ENCODE measurements at regions not wholly inside any gene's neighbourhood (a gene's known extent, or its start where the extent isn't known, plus 50 kb on each side); places are given as distances from the start of the nearest gene placed in this dataset.

- no peak for TF ChIP-seq POLR2A (IDR thresholded peaks at IDR 0.05)
- no peak for TF ChIP-seq CTCF (IDR thresholded peaks at IDR 0.05)
- 90 to 95% methylated on average over 1 of the region's 1 CpG for WGBS, 2 donors
- no peak for DNase-seq (ENCODE audit: low spot score in 2 of 2)
Measured at GRCh38 chr22:22082229-22082835, 99.7 kb upstream of the TOP3B start.

GRCh38 chr22:22080270-22080669 is 97.7 kb upstream of the TOP3B start:
- 53 to 57% methylated on average over 2 of the region's 2 CpGs for WGBS, 2 donors
- TF ChIP-seq POLR2A (IDR thresholded peaks at IDR 0.05): no peak
- no peak for TF ChIP-seq CTCF (IDR thresholded peaks at IDR 0.05)
- no peak for DNase-seq (ENCODE audit: low spot score in 2 of 2)
- intact Hi-C loops (cut with DNase I; ENCODE audit: low total_unique reads): no loop called here
- no peak overlapping the region for H3K4me3 ChIP-seq (ENCODE audit: low read depth, poor library complexity, severe bottlenecking)

More at GRCh38 chr22:22082229-22082835, 99.7 kb upstream of the TOP3B start:
- H3K4me3 ChIP-seq (ENCODE audit: low read depth, poor library complexity, severe bottlenecking): no peak overlapping the region
- intact Hi-C loops (cut with DNase I; ENCODE audit: low total_unique reads): no loop called here

DNA sequence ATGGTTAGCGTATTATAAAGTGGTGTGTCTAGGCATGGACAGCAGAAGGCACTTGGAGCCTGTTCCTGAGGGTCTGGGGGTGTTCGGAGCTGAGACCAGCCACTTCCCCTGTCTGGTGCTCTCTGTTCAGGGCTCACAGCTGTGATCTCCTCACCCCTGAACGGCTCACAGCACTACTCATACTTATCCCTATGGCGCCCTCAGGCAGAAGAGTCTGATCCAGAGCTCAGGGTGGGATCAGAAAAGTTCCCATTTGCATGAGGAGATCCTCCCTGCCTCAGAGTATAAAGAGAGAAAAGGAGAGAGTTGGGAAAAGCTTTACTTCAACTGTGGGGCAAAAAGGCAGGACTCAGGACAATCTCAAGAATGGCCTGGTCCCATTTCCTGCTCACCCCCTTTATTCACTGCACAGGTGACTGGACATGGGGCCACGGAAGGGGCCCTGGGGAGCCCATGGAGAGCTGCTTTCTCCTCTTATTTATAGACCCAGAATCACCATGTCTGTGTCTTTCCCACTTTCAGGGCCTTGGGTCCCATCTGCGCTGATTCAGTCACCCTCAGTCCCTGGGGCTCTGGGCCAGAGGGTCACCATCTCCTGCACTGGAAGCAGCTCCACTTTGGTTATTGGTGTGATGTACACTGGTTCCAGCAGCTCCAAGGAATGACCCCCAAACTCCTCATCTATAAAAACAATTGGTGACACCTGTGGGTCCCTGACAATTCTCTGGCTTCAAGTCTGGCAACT is 97.0 kb upstream of the TOP3B start:
- 79 to 80% methylated on average over 6 of the region's 6 CpGs for WGBS, 2 donors
- no peak overlapping the region for H3K4me3 ChIP-seq (ENCODE audit: low read depth, poor library complexity, severe bottlenecking)
- intact Hi-C loops (cut with DNase I; ENCODE audit: low total_unique reads): no loop called here
- TF ChIP-seq POLR2A (IDR thresholded peaks at IDR 0.05) (no peak), CTCF (IDR thresholded peaks at IDR 0.05) (no peak)
- no peak for DNase-seq (ENCODE audit: low spot score in 2 of 2)

GRCh38 chr22:22078329-22078728 is 95.7 kb upstream of the TOP3B start:
- no peak overlapping the region for H3K4me3 ChIP-seq (ENCODE audit: low read depth, poor library complexity, severe bottlenecking)
- DNase-seq (ENCODE audit: low spot score in 2 of 2): no peak
- 91 to 95% methylated on average over 1 of the region's 1 CpG for WGBS, 2 donors
- intact Hi-C loops (cut with DNase I; ENCODE audit: low total_unique reads): no loop called here
- no peak for TF ChIP-seq CTCF (IDR thresholded peaks at IDR 0.05)
- no peak for TF ChIP-seq POLR2A (IDR thresholded peaks at IDR 0.05)

DNA sequence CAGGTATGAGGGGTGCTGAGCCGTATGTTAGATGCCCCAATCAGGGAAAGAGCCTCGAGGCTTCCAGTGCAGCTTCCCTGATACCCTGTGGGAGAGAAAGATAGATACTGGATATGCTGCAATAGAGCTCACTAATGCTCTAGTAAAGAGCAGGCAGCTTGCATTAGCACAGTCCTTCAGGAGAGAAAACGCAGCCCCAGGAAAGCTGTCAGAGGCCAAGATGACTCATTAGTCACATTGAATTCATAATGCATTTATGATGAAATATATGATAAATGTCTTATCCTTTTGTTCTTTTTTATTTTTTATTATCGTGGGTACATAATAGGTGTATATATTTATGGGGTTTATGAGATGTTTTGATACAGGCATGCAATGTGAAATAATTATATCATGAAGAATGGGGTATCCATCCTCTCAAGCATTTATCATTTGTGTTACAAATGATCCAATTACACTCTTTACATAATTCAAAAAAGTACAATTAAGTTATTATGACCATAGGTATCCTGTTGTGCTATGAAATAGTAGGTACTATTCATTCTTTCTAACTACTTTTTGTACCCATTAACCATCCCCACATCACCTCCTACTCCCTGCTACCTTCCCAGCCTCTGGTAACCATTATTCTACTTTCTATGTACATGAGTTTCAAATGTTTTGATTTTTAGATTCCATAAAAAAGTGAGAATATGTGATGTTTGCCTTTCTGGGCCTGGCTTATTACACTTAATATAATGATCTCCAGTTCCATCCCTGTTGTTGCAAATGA is 94.5 kb upstream of the TOP3B start:
- TF ChIP-seq CTCF (IDR thresholded peaks at IDR 0.05) (no peak), POLR2A (IDR thresholded peaks at IDR 0.05) (no peak)
- intact Hi-C loops (cut with DNase I; ENCODE audit: low total_unique reads): no loop called here

More for the DNA sequence above, 94.5 kb upstream of the TOP3B start:
- no peak for DNase-seq (ENCODE audit: low spot score in 2 of 2)
- H3K4me3 ChIP-seq (ENCODE audit: low read depth, poor library complexity, severe bottlenecking): no peak overlapping the region
- WGBS, 2 donors: 38 to 51% methylated on average over 4 of the region's 4 CpGs

All from lower leg skin (tissue), 4 donors.